NAMALWA (cell line): ENCODE measurements at regions not wholly inside any gene's neighbourhood (a gene's known extent, or its start where the extent isn't known, plus 50 kb on each side); places are given as distances from the start of the nearest gene placed in this dataset.

ENCODE experiments used
- DNase-seq: peaks from one replicate; pipeline ENCODE4 v3.0.0-alpha.2; 2015; ENCODE audit warnings: low spot score

DNA sequence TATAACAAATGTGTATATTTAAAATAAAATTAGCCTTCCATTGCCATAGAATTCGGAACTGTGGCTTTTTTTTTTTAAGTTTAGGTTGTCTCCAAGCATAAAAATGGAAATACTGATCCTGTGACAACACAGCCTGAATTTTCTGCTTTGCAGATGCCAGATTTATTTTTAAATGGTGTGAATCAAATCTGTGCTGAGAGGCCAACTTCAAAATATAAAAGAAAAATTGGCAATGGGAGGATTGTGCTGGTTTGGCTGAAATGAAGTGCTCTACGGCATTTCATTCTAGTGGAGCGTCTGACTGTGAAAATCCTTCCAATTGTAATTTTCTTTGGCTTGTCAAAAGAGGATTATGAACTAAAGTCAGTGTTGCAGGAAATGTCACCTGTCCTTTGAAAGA, 580.3 kb upstream of the ZFP42 start:
- no peak for DNase-seq

DNA sequence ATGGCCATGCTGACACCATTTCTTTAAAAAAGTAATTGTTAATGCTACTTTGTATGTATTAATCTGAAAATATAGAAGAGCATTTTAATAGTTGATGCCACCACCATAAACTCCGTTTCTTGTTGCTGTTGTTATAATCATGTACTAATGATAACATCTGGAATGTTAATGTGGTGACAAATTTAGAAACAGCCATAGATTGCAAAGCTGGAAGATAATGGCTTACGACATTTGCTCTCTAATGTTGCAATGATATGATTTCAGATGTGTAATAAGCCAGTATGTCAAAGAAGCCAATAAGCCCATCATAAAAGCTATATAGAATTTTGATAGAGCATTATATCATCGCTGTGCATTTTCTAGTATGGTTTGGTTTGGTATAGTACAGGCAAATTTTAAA, 579.4 kb upstream of the ZFP42 start:
- no peak for DNase-seq

DNA sequence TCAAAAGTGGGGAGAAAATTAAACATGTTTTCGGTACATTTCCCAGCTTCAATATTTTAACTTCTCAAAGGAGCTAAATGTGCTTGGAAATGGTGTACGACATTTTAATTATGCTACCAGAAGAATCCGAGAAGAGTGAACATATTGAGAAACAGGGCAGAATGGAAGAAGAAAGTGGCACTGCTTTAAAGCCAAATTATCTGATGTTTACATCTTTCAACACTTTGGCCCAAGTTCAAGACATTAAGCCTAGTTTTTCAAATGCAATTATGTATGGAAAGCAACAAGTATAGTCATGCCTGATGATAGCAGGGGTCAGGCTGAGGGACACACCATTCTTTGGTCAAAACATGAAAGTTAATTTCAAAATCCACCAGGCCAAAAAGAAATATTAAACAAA, 577.9 kb upstream of the ZFP42 start:
- DNase-seq: no peak

DNA sequence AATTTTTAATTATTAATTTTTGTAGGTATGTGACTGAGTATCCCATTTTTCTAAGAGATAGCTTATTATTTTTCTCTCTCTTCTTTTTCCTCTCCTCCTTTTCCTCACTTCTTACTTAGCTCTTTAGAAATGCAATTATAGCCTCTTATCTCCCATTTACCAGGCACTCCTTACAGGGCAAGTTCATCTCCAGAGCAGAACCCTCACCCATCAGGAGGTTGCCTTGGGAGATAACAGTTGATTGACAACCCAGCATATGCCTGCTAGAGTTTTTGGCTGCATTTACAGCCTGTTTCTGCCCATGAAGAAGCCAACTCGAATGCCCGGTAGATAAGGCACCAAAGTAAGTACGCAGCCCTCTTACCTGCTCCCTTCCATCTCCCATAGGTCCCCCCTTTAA, 572.9 kb upstream of the ZFP42 start:
- no peak for DNase-seq

DNA sequence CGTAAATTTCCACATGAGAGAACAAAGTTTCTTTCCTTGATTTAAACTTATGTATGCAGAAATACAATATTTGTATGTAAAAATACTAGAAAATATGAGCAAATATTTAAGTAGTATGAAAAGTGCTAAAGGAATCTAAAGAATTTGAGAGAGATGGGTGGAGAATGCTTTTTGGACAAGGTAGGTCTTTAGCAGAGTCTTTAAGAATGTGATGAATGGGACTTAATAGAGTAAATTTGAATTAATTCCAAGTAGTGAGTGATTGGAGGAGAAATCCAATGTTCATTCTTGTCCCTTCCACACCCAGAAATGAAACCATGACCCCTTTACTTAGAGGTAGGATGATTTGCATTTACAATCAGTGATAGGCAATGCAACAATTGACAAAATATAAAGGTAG, 570.9 kb upstream of the ZFP42 start:
- no peak for DNase-seq

DNA sequence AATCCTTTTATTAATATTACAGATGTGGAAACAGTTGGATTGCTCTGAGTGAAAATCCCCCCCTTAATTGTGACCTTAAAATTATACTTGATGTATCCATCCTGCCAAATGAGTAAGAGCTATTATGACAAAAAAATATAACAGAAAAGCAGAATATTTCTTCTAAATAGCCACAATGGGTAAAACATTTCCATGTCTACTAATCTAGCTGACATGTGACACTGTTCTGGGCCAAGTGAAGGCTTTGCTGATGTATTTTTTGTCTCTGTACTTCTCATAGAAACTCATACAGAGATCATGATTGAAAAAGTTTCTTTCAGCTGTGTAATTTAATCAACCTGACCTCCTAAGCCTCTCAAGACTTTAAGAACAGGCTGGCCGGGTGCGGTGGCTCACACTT, 569.1 kb upstream of the ZFP42 start:
- DNase-seq: no peak

DNA sequence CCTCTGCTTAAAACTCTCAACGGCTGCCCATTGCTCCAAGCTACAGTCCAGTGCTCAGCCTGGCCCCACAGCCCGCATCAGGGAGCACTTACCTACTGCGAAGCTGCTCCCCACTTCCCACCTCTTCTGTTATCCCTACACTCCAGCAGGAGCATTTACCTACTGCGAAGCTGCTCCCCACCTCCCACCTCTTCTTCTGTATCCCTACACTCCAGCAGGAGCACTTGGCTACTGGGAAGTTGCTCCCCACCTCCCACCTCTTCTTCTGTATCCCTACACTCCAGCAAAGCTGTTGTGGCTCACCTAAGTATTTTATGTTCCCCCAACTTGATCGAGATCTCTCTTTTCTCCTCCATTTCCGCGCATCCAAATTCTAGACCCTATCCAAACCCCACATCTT, 563.3 kb upstream of the ZFP42 start:
- no peak for DNase-seq

DNA sequence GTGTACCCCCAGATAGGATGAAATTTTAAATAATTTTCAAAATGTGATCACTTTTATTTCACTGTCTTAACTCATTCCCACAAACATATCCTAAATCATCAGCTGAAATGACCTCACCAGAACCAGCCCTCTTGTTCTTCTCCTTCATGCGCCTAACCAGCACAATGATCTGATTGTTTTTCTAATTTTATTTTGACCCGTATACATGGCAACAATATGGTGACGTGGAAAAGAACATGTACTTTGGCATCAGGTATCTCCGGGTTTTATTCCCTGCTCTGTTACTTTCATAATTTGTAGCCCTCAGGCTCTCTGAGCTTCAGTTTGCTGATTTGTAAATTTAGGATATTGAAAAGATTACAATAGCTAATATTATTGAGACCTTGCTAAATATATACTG, 562.4 kb upstream of the ZFP42 start:
- DNase-seq: no peak

DNA sequence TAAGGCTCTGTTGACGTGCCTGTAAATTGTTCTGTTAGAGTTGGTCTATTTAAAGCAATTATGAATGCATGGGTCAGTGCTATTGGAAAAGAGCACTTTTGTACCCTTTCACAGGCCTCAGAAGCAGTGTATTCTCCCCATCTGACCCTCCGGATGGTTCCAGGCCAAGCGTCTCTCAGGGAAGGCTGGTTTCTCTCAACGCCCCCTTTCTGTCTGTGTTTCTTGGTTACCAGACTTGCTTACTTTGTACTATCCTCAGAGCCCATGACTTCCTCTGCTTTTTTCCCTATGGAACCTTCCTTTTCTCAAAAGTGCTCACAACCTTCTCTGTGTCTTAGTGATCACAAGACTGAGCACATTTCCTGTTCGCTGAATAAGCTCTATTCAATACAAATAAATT, 559.3 kb upstream of the ZFP42 start:
- DNase-seq: no peak

DNA sequence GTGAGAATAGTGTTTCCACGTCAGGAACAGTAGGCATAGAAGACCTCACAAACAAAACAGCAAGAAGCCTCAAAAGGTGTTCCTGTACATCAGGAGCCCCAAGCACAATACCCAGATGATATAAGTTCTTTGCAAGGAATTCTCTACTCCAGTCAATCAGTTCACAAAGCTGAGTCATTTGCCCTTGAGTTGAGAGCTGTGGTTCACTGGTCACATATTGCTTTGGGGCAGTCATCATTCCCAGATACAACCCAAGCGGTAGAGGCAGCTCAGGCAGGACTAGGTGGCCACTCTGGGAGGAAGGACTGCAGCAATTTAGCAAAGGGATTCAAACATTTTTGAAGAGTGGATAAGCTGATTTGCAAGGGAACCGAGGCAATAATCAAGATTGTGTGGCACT, 551.5 kb upstream of the ZFP42 start:
- no peak for DNase-seq

DNA sequence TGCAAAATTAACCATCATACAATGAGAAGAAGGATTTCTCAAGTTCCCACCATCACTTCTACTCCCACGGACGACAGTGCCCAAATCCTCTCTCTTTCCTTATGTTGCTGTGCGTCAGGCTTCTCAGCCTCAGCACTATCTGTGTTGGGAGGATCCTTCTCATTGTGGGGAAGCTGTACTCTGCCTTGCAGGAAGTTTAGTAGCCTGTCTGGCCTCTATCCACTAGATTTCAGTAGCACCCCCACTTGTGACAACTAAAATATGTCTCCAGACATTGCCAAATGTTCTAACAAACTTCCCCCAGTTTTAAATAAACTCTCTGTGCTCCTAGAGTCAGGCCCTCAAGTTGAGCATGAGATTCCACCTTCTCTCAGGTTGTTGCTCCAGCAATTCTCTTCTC, 545.9 kb upstream of the ZFP42 start:
- DNase-seq: no peak

DNA sequence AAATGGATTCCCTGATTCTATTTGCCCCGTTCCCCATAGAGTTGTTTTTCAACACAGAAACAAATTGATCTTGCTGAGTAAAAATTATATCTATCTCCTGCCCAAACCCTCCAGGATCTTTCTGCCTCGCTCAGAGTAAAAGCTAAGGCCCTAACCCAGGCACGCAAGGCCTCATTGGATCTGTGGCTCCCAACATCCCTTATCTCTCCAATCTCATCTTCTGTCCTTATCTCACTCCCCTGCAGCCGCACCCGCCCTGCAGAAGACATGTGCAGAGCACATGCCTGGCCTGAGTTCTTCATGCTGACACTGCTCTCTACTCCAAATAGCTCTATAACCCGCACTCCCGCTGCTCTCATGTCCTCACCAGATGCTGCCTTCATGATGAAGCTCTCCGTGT, 543.8 kb upstream of the ZFP42 start:
- no peak for DNase-seq

DNA sequence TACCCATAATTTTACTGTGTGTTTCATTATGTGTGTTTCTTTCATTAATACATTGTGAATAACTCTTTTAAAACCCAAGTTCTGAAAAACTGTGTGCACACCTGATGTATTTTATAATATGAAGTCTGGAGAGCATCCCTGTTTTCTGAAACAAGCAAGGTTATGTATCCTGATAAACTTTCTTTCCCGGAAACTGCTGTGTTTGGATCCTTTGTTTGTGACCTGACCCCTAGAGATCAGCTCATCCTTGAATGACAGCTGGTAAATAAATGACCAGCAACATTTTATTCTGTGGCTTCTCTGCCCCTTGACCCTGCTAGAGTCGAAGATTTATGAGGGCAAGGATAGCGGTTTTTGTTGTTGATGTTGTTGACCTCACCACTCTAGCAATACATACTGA, 535.6 kb upstream of the ZFP42 start:
- no peak for DNase-seq

DNA sequence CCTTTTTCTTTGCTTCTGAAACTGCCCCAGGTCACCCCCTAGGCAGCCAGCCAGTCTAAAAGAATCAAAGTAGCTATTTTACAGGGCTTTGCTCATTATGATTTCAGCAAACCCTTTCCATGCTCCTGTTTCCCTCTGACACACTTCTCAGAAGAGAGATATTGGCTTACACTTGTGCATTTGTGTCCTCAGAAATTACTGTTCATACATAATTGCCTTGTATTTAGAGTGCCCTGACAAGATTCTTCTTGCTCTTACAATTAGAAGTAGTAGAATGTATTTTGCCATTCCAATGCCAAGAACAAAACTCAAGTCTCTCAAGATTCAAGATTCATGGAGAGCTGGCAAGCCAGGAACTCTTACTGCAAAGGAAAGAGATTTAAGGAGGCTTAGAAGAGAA, 531.0 kb upstream of the ZFP42 start:
- DNase-seq: no peak

DNA sequence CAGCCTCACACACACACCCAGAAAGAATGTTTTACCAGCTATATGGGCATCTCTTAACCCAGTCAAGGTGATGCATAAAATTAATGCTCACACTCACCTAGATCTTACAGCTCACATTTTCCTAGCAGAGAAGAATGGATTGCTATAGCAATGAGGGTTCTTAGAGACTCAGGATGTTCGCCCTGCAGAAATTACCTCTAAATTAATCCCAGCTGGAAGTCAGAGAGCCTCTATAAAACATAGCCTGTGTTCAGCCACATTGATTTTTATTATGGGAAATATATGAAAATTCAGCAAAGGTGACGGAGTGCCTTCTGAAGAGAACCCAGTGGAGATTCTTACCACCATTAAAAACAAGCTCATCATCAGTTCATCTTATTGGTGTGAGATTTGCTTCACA, 528.3 kb upstream of the ZFP42 start:
- DNase-seq: no peak

DNA sequence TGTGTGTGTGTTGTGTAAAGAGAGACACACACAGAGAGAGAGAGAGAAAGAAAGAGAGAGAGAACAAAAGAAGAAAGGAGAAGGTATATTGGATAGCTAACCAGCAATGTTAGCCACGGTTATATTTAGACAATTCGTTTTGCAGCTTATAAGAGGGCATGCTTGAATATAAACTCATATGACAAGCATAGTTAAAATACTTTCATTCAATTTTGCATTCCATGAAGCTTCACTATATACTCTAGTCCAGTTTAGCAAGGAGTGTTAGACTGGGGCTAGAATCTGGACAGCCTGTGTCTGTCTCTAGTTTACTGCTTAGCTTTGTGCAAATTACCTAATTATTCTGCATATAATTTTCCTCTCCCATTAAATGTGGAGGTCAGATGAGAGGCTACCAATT, 525.9 kb upstream of the ZFP42 start:
- no peak for DNase-seq

DNA sequence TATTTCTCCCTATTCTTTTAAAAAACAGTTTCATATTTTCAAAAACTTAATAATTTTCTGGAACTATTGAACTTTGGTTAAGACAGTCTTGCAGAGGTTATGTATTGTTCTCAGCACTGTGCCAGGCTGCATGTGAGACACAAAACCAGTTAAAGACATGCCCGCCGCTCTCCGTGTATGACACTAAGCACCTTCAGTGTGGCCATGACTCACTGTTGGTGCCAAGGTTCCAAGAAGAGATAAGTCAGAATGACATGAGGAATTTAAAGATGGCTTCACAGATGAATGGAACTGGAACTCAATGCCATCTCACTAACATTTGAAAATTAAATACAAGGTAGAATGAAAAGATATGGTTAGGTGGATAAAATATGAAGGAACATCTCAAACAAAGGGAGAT, 525.5 kb upstream of the ZFP42 start:
- DNase-seq: no peak

DNA sequence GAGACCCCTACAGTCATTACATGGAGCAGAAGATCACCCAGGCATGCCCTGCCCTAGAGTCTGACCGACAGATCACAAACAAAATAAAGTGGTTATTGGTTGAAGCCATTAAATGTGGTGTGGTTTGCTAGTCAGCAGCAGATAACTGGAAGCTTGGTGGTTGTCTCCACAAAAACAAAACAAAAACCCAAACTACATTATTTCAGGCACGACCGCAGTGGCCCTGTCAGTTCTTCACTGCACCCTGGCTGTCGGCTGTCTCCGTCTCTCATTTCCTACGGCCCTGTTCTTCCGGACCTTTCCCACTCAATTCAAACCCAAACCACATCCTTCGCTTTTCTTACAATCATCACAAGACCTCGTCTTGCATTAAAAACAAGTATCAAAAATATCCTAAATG, 521.3 kb upstream of the ZFP42 start:
- DNase-seq: no peak

DNA sequence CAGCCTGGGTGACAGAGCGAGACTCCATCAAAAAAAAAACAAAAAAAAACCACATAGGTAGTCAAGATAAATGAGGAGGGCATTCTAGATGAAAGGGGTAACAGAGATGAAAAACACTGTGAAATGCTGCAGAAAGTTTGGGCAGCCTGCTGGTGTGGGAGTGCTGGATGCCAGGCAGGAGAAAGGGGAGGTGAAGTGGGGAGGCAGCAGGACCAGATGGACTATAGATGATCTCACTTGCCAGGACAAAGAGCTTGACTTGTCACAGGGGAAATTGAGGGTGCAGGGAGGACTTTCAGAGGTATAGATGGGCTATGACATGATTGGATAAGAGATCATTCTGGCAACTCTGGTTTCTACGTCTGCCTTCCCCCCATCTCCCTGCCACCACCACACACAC, 519.7 kb upstream of the ZFP42 start:
- DNase-seq: no peak

DNA sequence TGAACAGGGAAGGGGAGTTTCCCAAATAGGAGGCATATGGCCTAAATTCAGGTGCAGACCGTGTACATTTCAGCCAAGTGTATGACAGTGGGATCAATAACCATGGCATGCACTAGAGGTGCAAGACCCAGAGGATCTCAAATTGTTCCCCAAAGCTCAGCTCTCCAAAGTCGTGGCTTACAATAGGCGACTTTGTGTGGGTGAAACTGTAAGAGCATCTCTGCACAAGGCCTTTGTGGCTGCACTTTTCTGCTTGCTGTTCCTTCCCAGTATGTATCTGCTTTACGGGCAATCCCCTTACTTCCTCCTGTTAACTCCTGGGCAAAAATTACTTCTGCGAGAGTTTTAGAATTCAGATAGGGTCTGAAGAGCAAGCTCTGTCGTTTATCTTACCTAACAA, 518.3 kb upstream of the ZFP42 start:
- DNase-seq: no peak

DNA sequence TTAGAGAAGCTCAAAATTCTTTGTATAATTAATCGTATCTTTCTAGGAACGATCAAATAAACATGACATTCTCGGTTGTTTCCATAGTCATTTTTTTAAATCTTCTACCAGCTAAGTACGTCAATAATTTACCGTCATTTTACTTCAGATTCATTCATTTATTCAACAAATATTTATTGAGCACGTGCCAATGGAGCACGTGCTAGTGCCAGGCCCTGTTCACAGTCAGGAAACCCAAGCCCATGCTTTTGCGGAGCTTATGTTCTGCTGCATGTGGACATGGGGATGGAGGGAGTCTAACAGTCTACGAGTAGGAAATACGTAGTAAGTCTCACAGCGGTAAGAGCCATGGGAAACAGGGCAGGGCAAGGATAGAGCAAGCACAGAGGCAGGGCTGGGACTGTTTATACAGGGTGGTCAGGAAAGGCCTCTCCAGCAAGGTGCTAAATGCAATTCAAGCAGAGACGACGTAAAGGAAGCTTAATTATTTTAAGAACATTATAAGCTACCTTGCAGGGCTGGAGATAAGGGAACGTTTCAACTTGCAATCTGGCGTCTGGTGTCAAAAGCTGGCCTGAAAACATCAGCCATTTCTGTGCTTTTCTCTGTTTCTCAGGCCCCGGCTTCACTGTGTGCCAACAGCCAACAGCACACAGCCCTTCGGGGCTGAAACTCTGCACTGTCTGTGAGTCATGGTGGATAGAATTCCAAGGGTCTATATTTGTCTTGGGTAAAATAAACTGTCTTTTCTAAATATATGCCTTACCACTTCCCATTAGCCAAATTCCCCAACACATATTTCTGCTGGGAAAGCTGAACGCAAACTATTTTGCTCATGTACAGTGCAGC, 517.1 kb upstream of the ZFP42 start:
- no peak for DNase-seq

DNA sequence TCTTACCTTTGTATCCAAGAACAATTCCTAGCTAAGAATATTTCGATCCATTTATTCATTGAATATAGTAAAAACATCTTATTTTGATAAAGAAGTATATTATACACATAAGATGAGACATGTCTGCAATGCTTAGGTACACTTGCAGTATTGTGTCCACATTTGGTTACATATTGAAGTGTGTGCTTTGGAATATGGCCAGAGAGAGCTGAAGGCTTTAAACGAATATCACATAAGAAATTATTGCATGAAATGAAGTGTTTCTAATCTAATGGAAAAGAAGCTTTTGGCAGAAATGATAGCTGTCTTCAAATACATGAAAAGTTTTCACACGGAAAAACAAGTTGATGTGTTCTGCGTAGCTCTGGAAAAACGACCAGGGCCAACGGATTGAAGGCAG, 516.1 kb upstream of the ZFP42 start:
- DNase-seq: no peak

DNA sequence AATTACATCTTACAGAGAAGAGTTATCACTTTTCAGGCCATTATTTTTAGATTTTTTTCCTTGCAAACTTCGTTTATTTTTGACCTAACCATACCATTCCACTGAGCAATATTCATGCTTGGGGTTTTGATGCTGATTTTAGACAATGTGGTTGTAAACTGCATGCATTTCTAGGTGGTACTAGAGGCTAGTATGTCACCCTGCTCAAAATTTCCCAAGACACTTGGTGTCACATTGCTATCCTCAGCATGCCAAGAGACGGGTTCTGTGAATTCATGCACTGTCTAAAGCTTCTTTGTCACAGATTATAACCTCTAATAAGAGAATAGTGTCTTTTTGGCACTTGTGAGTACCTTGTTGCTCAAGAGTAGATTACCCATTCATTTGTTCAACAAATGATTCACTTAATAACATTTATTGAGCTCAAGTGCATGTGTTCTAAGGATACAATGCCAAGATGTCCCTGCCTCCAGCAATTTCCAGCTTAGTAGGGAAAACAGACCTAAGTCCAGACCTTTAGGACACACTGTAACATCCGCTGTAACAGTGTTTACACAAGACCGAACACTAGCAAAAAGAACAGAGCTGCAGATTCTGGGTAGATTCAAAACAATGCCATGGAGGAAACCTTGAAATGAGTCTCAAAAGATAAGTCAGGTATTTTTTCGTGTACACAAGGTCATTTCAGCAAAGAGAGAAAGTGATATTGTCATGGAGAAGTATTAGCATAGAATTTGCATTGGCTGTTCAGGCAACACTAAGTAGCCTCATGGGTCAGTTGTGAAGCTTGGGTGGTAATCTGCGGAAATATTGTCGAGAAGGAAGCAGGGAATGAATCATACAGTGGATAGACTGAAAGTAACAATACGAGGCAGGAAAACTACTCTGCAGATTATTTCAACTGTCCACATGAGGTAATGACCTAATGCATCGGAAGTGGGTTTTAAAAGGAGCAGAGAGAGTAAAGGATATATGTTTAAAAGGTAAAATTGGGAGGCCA, 515.1 kb upstream of the ZFP42 start:
- no peak for DNase-seq
